ENCODE measurements at regions not wholly inside any gene's neighbourhood (a gene's known extent, or its start where the extent isn't known, plus 50 kb on each side); places are given as distances from the start of the nearest gene placed in this dataset.

- DNase-seq (ENCODE audit: low read depth in 2 of 2), result no peak
Observed at GRCh38 chrX:28039258-28039657, 58.0 kb upstream of the DCAF8L1 start.
